ENCODE measurements at regions not wholly inside any gene's neighbourhood (a gene's known extent, or its start where the extent isn't known, plus 50 kb on each side); places are given as distances from the start of the nearest gene placed in this dataset.

DNA sequence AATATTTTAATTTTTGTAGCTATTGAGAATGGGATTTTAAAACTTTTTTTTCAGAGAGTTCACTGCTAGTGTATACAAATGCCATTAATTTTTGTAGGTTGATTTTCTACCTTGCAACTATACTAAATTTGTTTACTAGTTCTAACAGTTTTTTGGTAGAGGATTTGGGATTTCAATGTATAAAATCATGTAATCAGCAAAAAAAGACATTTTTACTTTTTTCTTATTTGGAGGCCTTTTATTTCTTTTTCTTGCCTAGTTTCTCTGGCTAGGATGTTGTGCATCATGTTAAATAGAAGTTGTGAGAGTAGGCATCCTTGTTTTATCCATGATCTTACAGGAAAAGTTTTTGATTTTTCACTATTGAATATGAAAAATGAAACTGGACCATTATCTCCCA, 602.9 kb upstream of the KIF2B start:
- TF ChIP-seq RAD21 (IDR thresholded peaks at IDR 0.05; ENCODE audit: low read depth) (no peak), EP300 (IDR thresholded peaks at IDR 0.05; ENCODE audit: borderline replicate concordance) (no peak)
- TF ChIP-seq, protein P1, sequence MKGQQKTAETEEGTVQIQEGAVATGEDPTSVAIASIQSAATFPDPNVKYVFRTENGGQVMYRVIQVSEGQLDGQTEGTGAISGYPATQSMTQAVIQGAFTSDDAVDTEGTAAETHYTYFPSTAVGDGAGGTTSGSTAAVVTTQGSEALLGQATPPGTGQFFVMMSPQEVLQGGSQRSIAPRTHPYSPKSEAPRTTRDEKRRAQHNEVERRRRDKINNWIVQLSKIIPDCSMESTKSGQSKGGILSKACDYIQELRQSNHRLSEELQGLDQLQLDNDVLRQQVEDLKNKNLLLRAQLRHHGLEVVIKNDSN (IDR thresholded peaks at IDR 0.05) = no peak

Measured in Ishikawa (cell line).